NCI-H2227 treated with DMSO at 0.1 percent for 48 hours (cell line): ENCODE measurements at regions not wholly inside any gene's neighbourhood (a gene's known extent, or its start where the extent isn't known, plus 50 kb on each side); places are given as distances from the start of the nearest gene placed in this dataset.
"Not testable (repeated sequence)": the region's sequence is repeated elsewhere in the genome, so short reads cannot be mapped to it uniquely, and the experiment has no call there.

ENCODE experiments used
- DNase-seq: peaks from one replicate; lab custom pipeline; 2025; lab: John Stamatoyannopoulos, UW

- not testable (repeated sequence) for DNase-seq
Observed at GRCh38 chr2:111532682-111533556, 351.1 kb downstream of the ANAPC1 start.

DNA sequence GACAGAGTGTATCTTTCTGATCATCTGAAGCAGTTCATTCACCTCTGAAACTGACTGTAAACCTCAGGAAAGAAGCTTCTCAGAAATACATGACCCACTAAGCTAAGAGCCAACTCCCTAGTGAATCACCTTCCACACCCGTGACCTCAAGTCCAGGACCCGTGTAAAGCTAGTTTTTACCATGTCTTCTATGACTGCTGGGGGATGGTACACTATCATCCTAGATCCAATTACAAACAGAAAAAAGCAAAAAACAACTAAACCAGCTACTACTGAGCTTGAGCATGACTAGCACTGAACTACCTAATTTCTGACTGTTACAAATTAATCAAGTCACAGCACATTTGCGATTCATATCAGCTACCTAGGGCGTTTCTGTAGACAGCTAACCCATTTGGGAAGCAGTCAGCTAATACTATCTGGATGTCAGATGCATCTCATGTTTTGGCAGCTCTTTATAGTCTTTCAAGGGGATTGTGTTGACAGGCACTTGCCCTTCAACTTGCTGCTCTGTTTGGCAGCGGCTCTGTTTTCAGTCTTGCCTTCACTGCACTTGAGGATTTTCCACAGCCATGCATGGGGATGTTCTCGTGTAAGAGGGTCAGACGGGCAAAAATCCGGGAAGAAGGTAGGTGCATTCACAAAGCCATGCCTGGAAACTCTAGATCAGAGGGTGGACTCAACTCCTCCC is 350.3 kb downstream of the ANAPC1 start:
- not testable (repeated sequence) for DNase-seq

DNA sequence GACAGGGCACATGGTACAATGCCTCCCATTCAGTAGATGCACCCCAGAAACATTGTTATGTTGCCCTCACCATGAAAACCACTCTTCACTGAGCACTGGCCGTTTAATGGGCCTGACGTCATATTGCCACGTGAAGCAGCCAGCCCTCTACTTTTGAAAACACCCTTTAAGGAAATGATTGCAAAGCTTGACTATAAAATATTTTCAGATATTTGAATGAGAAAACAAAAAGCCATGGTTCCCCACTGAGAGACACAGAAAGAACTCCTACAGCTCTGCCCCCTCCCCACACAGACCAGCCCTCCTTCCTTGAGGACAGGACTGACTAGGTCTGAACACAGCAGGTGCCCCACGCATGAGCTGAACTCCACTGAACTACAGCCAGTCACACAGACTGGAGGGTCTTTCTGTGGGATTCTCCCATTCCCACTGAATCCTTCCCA is 349.1 kb downstream of the ANAPC1 start:
- no peak for DNase-seq

GRCh38 chr2:111535404-111535803 is 348.6 kb downstream of the ANAPC1 start:
- no peak for DNase-seq

GRCh38 chr2:111537078-111537655 is 346.8 kb downstream of the ANAPC1 start:
- no peak for DNase-seq

DNA sequence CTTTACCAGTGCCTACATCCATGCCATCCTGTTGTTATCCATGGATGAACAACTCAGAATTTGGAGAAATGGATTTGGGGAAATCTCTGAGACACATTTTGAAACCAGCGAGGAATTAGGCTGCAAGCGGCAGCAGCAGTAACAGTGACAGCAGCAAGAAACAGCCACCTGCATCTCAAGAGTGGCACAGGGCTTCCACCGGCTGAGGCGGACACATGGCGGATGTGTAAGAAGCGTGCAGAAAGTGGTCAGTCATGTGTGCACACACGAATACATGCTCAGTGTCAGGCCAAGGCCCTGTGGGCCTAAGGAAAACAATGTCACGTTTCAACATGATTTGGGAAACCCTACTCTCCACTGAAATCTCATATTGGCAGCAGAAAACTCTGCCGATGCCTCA is 344.0 kb downstream of the ANAPC1 start:
- not testable (repeated sequence) for DNase-seq

- not testable (repeated sequence) for DNase-seq
Observed at GRCh38 chr2:111542120-111542774, 341.7 kb downstream of the ANAPC1 start.

DNA sequence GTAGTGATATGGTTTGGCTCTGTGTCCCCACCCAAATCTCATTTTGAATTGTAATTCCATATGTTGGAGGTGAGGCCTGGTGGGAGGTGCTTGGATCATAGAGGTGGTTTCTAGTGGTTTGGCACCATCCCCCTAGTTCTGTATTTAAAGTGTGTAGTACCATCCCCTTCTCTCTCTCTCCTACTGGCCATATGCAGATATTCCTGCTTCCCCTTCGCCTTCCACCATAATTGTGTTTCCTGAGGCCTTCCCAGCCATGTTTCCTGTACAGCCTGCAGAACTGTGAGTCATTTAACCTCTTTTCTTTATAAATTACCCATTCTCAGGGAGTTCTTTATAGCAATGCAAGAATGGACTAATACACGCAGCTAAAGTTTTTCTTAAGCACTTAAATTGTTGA is 340.0 kb downstream of the ANAPC1 start:
- not testable (repeated sequence) for DNase-seq

GRCh38 chr2:111545723-111546431 is 338.1 kb downstream of the ANAPC1 start:
- not testable (repeated sequence) for DNase-seq

DNA sequence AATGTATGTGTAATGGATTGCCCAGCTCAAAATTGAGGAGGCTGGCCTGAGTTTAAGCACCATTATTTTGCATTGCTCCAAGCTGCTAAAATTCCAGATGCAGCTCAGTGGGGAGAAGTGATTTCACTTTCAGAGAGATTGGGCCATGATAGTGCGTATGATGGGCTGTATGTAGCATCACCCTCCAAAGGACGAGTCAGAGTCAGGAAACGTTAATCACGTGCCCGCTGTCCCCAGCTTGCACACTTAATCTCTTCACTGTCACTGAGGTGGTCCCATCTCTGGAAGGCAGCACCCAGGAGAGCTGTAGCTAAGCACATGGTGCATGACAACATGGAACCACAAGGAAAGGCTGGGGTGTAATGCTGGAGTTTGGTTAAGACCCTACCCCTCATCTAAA is 337.4 kb downstream of the ANAPC1 start:
- DNase-seq: not testable (repeated sequence)

DNA sequence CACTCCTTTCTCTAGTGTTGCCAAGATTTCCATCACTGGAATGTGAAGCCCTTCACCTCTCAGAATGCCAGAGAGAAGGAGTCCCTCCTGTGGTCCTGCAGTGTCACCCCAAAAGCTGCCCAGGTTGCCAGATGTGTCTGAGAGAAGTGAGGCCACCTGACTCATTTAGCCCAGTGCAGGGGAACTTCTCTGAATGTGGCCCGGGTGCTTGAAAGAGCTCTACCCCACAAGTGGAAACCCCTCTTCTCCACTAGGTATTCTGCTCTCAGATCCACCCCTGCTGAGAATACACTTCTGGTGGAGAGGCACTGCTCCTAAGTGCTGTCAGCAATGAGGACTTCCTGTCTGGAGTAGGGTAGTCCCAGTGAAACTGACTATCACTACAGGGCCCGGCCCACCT is 334.8 kb downstream of the ANAPC1 start:
- not testable (repeated sequence) for DNase-seq

DNA sequence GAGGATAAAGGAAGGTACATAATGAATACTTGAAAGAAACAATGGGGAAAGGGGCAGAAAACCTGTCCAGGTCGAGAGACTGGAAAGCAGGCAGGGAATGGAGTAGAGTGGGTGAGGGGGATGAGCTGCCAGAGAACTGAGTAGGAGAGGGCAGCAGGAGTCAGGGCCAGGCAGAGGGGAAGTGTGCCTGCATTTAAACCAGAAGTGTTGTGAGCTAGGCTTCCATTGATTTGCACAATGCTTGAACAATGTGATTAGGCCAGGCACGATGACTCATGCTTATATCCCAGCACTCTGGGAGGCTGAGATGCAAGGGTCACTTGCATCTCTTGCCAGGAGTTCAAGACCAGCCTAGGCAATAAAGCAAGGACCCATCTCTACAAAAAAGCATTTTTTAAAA is 332.6 kb downstream of the ANAPC1 start:
- DNase-seq: not testable (repeated sequence)

- not testable (repeated sequence) for DNase-seq
Observed at GRCh38 chr2:111552625-111553024, 331.4 kb downstream of the ANAPC1 start.

DNA sequence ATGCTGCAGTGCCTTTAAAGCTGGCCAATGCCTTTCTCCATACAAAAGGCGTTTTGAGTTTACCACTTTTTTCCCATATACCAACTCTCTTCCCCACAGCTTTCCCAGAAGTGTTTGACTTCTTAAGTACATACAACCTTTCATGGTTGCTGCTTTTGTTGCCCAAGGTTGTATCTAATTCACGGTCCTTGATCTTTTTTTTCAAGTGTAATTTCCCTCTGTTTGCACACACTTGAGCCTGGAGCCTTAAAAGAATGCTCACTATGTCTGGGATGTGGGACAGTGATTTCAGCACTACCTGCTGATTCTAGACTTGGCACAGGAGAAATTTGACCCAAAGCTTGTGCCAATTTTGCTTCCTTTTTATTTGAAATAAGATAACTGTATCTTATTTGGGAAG is 324.7 kb downstream of the ANAPC1 start:
- DNase-seq: not testable (repeated sequence)

- not testable (repeated sequence) for DNase-seq
Observed at GRCh38 chr2:111559814-111560213, 324.2 kb downstream of the ANAPC1 start.

GRCh38 chr2:111566068-111566467 is 317.9 kb downstream of the ANAPC1 start:
- not testable (repeated sequence) for DNase-seq

GRCh38 chr2:111567233-111567632 is 316.8 kb downstream of the ANAPC1 start:
- DNase-seq: not testable (repeated sequence)

DNA sequence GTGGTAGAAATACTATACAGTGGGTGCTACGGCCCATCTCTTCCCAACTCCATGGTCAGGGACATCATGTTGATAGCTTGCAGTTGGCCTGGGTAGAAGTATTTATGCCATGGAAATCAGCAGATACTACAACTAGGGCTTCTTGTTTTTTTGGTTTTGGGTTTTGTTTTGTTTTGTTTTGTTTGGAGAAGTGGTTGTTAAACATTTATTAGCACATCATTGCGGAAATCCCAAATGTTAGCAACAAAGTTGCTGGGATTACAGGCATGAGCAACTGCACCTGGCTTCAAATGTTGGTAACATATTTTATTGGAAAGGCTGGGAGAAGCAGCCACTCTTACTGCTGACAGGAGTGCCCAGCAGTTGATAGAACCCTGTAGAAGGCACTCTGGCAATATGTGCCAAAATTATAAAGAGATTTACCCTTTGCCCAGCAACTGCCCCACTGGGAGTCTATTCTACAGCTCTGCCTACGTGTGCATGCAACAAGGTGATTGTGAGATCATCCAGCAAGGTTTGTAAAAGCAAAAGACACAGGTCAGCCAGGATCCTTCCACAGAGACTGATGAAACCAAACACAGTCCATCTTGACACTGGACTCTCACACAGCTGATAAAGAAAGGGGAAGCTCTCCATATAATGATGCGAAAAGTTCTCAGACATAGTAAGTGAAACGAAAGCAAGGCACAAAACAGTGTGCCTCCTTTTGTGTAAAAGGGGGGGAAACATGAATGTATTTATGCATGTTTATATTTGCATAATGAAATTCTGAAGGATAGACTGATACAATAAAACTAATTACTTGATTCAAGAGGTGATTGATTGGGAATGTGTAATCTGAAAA is 314.4 kb downstream of the ANAPC1 start:
- not testable (repeated sequence) for DNase-seq

DNA sequence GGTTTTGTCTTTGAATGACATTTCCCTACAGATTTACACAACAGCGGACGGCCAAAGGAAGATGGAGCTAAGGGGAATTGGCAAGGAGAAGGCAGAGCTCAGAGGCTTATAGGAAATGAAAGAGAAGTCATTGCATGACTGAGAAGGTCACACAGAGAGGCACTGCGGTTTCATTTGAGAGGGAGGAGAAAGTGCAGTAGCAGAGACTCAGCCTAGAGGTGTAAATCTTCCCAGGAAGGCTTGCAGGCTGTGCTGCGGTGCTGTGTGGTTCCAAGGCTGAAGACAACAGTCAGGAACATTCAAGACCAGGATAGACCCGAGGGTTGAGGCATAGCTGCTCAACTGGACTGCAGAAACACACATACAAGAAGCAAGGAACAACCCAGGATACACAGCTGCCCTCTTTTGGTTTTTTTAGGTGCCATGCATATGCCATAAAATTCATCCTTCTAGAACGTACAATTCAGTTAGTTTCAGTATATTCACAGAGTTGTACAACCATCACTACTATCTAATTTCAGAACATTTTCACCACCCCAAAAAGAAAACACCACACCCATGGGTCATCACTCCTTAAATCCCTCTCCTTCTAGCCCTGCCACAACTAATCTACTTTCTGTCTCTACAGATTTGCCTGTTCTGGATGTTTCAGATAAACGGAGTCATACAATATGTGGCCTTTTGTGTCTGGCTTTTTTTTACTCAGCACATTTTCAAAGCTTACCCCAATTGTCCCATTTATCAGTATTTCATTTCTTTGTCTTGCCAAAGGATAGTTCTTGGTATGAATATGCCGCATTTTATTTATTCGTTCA is 313.5 kb downstream of the ANAPC1 start:
- DNase-seq: not testable (repeated sequence)

DNA sequence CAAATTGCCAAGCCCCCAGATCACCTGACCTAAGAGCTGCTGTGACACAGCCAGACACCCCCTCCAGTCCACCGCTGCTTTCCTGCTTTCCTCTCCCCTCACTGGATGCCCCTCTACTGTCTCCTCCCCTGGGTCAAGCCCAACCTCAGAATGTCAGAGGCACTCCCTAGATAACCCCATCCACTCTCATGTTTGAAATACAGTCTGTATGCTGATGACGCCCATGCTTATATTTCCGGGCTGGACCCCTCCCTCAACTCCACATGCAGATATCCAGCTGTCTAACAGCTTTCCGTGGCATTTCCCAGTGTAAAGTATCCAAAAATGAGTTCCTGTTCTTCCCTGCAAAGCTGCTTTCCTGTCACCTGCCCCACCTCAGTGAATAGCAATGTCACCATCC is 309.2 kb downstream of the ANAPC1 start:
- not testable (repeated sequence) for DNase-seq
